Neural progenitor cell (in vitro differentiated cells): ENCODE measurements at regions not wholly inside any gene's neighbourhood (a gene's known extent, or its start where the extent isn't known, plus 50 kb on each side); places are given as distances from the start of the nearest gene placed in this dataset.

Experiments
- EZH2 ChIP-seq: fragments of 200-600 bp; sonication (generic); IDR thresholded peaks from 2 replicates; pipeline ENCODE4 v1.6.1; 2017; ENCODE audit warnings: antibody characterized with exemption, mild to moderate bottlenecking, moderate library complexity
- EZH2phosphoT487 ChIP-seq: fragments of 200-600 bp; sonication (generic); IDR thresholded peaks from 2 replicates; pipeline ENCODE4 v1.6.1; 2017; ENCODE audit warnings: antibody characterized with exemption
- TF ChIP-seq, protein P1 (sequence below): fragments of 200-600 bp; sonication (generic); IDR thresholded peaks from 2 replicates; pipeline ENCODE4 v1.5.1; 2017; ENCODE audit warnings: antibody characterized with exemption, mild to moderate bottlenecking

DNA sequence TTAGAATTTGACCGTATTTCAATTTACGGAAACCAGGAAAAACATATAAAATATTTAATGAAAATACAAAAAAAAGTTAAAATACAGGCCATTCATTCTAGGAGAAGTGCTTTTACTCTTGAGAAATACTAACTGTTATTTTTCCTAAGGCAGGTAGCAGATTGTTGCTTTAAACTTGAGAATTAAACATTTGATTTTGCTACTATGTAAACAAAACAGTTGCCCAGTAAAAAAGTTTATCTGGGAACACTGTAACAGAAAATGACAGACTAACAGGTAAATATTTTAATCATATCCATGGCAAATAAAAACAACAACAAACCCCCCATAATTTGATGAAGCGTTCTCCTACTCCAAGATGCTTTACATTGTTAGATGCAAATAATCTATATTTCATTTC lies 350.5 kb downstream of the CRPPA start:
- no peak for TF ChIP-seq EZH2
- TF ChIP-seq, protein P1, sequence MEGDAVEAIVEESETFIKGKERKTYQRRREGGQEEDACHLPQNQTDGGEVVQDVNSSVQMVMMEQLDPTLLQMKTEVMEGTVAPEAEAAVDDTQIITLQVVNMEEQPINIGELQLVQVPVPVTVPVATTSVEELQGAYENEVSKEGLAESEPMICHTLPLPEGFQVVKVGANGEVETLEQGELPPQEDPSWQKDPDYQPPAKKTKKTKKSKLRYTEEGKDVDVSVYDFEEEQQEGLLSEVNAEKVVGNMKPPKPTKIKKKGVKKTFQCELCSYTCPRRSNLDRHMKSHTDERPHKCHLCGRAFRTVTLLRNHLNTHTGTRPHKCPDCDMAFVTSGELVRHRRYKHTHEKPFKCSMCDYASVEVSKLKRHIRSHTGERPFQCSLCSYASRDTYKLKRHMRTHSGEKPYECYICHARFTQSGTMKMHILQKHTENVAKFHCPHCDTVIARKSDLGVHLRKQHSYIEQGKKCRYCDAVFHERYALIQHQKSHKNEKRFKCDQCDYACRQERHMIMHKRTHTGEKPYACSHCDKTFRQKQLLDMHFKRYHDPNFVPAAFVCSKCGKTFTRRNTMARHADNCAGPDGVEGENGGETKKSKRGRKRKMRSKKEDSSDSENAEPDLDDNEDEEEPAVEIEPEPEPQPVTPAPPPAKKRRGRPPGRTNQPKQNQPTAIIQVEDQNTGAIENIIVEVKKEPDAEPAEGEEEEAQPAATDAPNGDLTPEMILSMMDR: no peak
- no peak for TF ChIP-seq EZH2phosphoT487
